ENCODE measurements at regions not wholly inside any gene's neighbourhood (a gene's known extent, or its start where the extent isn't known, plus 50 kb on each side); places are given as distances from the start of the nearest gene placed in this dataset.

GRCh38 chr10:78811174-78811573 lies 257.6 kb upstream of the ZMIZ1 start:
- no peak for DNase-seq (ENCODE audit: low read depth in 4 of 4, low spot score in 3 of 4)

- no peak for DNase-seq (ENCODE audit: low read depth in 4 of 4, low spot score in 3 of 4)
Observed at GRCh38 chr10:78812571-78813318, 256.0 kb upstream of the ZMIZ1 start.

- DNase-seq (ENCODE audit: low read depth in 4 of 4, low spot score in 3 of 4), result no peak
Observed at GRCh38 chr10:78813526-78813925, 255.2 kb upstream of the ZMIZ1 start.

GRCh38 chr10:78813998-78814399 lies 254.8 kb upstream of the ZMIZ1 start:
- no peak for DNase-seq (ENCODE audit: low read depth in 4 of 4, low spot score in 3 of 4)

GRCh38 chr10:78814407-78814806 lies 254.4 kb upstream of the ZMIZ1 start:
- no peak for DNase-seq (ENCODE audit: low read depth in 4 of 4, low spot score in 3 of 4)

- no peak for DNase-seq (ENCODE audit: low read depth in 4 of 4, low spot score in 3 of 4)
Observed at GRCh38 chr10:78815702-78816334, 252.9 kb upstream of the ZMIZ1 start.

- no peak for DNase-seq (ENCODE audit: low read depth in 4 of 4, low spot score in 3 of 4)
Observed at GRCh38 chr10:78817361-78817760, 251.4 kb upstream of the ZMIZ1 start.

GRCh38 chr10:78817804-78818203 lies 251.0 kb upstream of the ZMIZ1 start:
- no peak for DNase-seq (ENCODE audit: low read depth in 4 of 4, low spot score in 3 of 4)

- no peak for DNase-seq (ENCODE audit: low read depth in 4 of 4, low spot score in 3 of 4)
Observed at GRCh38 chr10:78819361-78820006, 249.3 kb upstream of the ZMIZ1 start.

GRCh38 chr10:78820007-78820362 lies 248.8 kb upstream of the ZMIZ1 start:
- no peak for DNase-seq (ENCODE audit: low read depth in 4 of 4, low spot score in 3 of 4)

GRCh38 chr10:78821052-78821451 lies 247.7 kb upstream of the ZMIZ1 start:
- no peak for DNase-seq (ENCODE audit: low read depth in 4 of 4, low spot score in 3 of 4)

- DNase-seq (ENCODE audit: low read depth in 4 of 4, low spot score in 3 of 4), result no peak
Observed at GRCh38 chr10:78828647-78829539, 239.9 kb upstream of the ZMIZ1 start.

GRCh38 chr10:78829565-78829964 lies 239.2 kb upstream of the ZMIZ1 start:
- DNase-seq (ENCODE audit: low read depth in 4 of 4, low spot score in 3 of 4), result no peak

- DNase-seq (ENCODE audit: low read depth in 4 of 4, low spot score in 3 of 4), result no peak
Observed at GRCh38 chr10:78830062-78830975, 238.4 kb upstream of the ZMIZ1 start.

GRCh38 chr10:78830976-78831375 lies 237.8 kb upstream of the ZMIZ1 start:
- no peak for DNase-seq (ENCODE audit: low read depth in 4 of 4, low spot score in 3 of 4)

- no peak for DNase-seq (ENCODE audit: low read depth in 4 of 4, low spot score in 3 of 4)
Observed at GRCh38 chr10:78831461-78831860, 237.3 kb upstream of the ZMIZ1 start.

- DNase-seq (ENCODE audit: low read depth in 4 of 4, low spot score in 3 of 4), result no peak
Observed at GRCh38 chr10:78832281-78832680, 236.5 kb upstream of the ZMIZ1 start.

GRCh38 chr10:78838141-78838657 lies 230.6 kb upstream of the ZMIZ1 start:
- no peak for DNase-seq (ENCODE audit: low read depth in 4 of 4, low spot score in 3 of 4)

GRCh38 chr10:78843495-78843894 lies 225.3 kb upstream of the ZMIZ1 start:
- no peak for DNase-seq (ENCODE audit: low read depth in 4 of 4, low spot score in 3 of 4)

All from left renal pelvis (tissue), 4 donors.